ENCODE measurements at regions not wholly inside any gene's neighbourhood (a gene's known extent, or its start where the extent isn't known, plus 50 kb on each side); places are given as distances from the start of the nearest gene placed in this dataset.

- WGBS, result 63% methylated on average over 4 of the region's 4 CpGs
- Histone ChIP-seq H3K27ac (ENCODE audit: low read depth in 1 of 2, low read length in 2 of 2) (no peak overlapping the region), H3K9me3 (ENCODE audit: control insufficient read depth in 4 of 4, low read length in 3 of 4) (no peaks in the 10 kb centered on the region), H3K4me3 (ENCODE audit: low read depth in 1 of 3, low read length in 3 of 3) (no peak overlapping the region), H3K27me3 (ENCODE audit: control insufficient read depth in 4 of 4, insufficient read depth in 4 of 4, low read length in 3 of 4) (no peaks in the 10 kb centered on the region), H3K9ac (ENCODE audit: low read depth in 1 of 2, low read length in 2 of 2) (no peak overlapping the region), H3K36me3 (ENCODE audit: control insufficient read depth in 4 of 4, insufficient read depth in 3 of 4, low read depth in 1 of 4, low read length in 3 of 4) (no peaks in the 10 kb centered on the region), H3K4me1 (ENCODE audit: control insufficient read depth in 4 of 4, insufficient read depth in 4 of 4, low read length in 3 of 4) (no peaks in the 10 kb centered on the region)
- TF ChIP-seq CTCF (IDR thresholded peaks at IDR 0.05; ENCODE audit: low read depth, low read length, missing input control) (no peak), MAX (IDR thresholded peaks at IDR 0.05) (no peak), EGR1 (IDR thresholded peaks at IDR 0.05; ENCODE audit: low read depth in 2 of 2) (no peak), RXRA (IDR thresholded peaks at IDR 0.05) (no peak), TAF1 (conservative IDR thresholded peaks at IDR 0.05) (no peak), JUND (IDR thresholded peaks at IDR 0.05) (no peak), ZBTB33 (IDR thresholded peaks at IDR 0.05) (no peak), SP1 (IDR thresholded peaks at IDR 0.05) (no peak), FOXA1 (IDR thresholded peaks at IDR 0.05) (no peak), ATF3 (IDR thresholded peaks at IDR 0.05) (no peak), RAD21 (IDR thresholded peaks at IDR 0.05) (no peak), NR2F2 (IDR thresholded peaks at IDR 0.05) (no peak), HNF4G (IDR thresholded peaks at IDR 0.05) (no peak), REST (IDR thresholded peaks at IDR 0.05) (no peak), GABPA (IDR thresholded peaks at IDR 0.05 in 1 of 2, conservative IDR thresholded peaks at IDR 0.05 in 1 of 2) (no peak), HNF4A (conservative IDR thresholded peaks at IDR 0.05) (no peak), YY1 (IDR thresholded peaks at IDR 0.05) (no peak)
- DNase-seq (ENCODE audit: low spot score), result no peak
Observed at GRCh38 chr7:118615681-118616080, 391.2 kb downstream of the ANKRD7 start.

Data from liver (tissue), 8 donors.